ENCODE measurements at regions not wholly inside any gene's neighbourhood (a gene's known extent, or its start where the extent isn't known, plus 50 kb on each side); places are given as distances from the start of the nearest gene placed in this dataset.

GRCh38 chr9:82487935-82488312 lies 499.4 kb downstream of the SPATA31D1 start:
- H3K27ac Mint-ChIP-seq, result no peak overlapping the region
- DNase-seq (ENCODE audit: low spot score), result no peak

GRCh38 chr9:82488313-82489200 lies 500.0 kb downstream of the SPATA31D1 start:
- peaks cover 13% of the 10 kb centered on the region for H3K4me1 Mint-ChIP-seq
- H3F3A ChIP-seq (ENCODE audit: low read depth), result peaks cover 12% of the 10 kb centered on the region
- no peak for DNase-seq (ENCODE audit: low spot score)
- TF ChIP-seq EZH2phosphoT487 (IDR thresholded peaks at IDR 0.05), result no peak
- TF ChIP-seq, protein P1, sequence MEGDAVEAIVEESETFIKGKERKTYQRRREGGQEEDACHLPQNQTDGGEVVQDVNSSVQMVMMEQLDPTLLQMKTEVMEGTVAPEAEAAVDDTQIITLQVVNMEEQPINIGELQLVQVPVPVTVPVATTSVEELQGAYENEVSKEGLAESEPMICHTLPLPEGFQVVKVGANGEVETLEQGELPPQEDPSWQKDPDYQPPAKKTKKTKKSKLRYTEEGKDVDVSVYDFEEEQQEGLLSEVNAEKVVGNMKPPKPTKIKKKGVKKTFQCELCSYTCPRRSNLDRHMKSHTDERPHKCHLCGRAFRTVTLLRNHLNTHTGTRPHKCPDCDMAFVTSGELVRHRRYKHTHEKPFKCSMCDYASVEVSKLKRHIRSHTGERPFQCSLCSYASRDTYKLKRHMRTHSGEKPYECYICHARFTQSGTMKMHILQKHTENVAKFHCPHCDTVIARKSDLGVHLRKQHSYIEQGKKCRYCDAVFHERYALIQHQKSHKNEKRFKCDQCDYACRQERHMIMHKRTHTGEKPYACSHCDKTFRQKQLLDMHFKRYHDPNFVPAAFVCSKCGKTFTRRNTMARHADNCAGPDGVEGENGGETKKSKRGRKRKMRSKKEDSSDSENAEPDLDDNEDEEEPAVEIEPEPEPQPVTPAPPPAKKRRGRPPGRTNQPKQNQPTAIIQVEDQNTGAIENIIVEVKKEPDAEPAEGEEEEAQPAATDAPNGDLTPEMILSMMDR (IDR thresholded peaks at IDR 0.05), result no peak
- TF ChIP-seq EZH2 (IDR thresholded peaks at IDR 0.05), result no peak
- H3K4me2 ChIP-seq, result peak overlapping the region; percentile 38
- H3K9me3 ChIP-seq (ENCODE audit: low read depth), result no peaks in the 10 kb centered on the region
- no peaks in the 10 kb centered on the region for H3K79me2 ChIP-seq (ENCODE audit: low read depth)
- H3K36me3 ChIP-seq, result no peaks in the 10 kb centered on the region
- H3K27me3 Mint-ChIP-seq (ENCODE audit: insufficient read depth, low read depth), result peaks cover 6% of the 10 kb centered on the region
- H3K27me3 ChIP-seq, result no peaks in the 10 kb centered on the region
- no peaks in the 10 kb centered on the region for H3K36me3 Mint-ChIP-seq
- no peaks in the 10 kb centered on the region for H4K20me1 ChIP-seq (ENCODE audit: low read depth)
- H3K9me3 Mint-ChIP-seq, result no peaks in the 10 kb centered on the region
- H3K4me1 ChIP-seq, result peaks cover 20% of the 10 kb centered on the region
- no peak overlapping the region for H3K27ac Mint-ChIP-seq
- no peak overlapping the region for H3K4me3 ChIP-seq
- H3K4me3 Mint-ChIP-seq, result no peak overlapping the region
- no peak overlapping the region for H3K27ac ChIP-seq
- no peak overlapping the region for H3K9ac ChIP-seq
- no peak overlapping the region for H2AFZ ChIP-seq (replicated peaks)

More at GRCh38 chr9:82487935-82488312, 499.4 kb downstream of the SPATA31D1 start:
- Mint-ChIP-seq H3K9me3 (no peaks in the 10 kb centered on the region), H3K27me3 (ENCODE audit: insufficient read depth, low read depth) (peaks cover 6% of the 10 kb centered on the region), H3K4me3 (no peak overlapping the region), H3K4me1 (peaks cover 18% of the 10 kb centered on the region), H3K36me3 (no peaks in the 10 kb centered on the region)
- Histone ChIP-seq H2AFZ (replicated peaks) (no peak overlapping the region), H3K4me2 (no peak overlapping the region), H3K9me3 (ENCODE audit: low read depth) (no peaks in the 10 kb centered on the region), H3K79me2 (ENCODE audit: low read depth) (no peaks in the 10 kb centered on the region), H3K4me1 (peaks cover 20% of the 10 kb centered on the region), H3K27ac (no peak overlapping the region), H3K9ac (no peak overlapping the region), H3K4me3 (no peak overlapping the region), H3F3A (ENCODE audit: low read depth) (peaks cover 12% of the 10 kb centered on the region), H4K20me1 (ENCODE audit: low read depth) (no peaks in the 10 kb centered on the region), H3K27me3 (no peaks in the 10 kb centered on the region), H3K36me3 (no peaks in the 10 kb centered on the region)
- no peak for TF ChIP-seq EZH2phosphoT487 (IDR thresholded peaks at IDR 0.05)
- TF ChIP-seq EZH2 (IDR thresholded peaks at IDR 0.05), result no peak
- TF ChIP-seq, protein P1 (IDR thresholded peaks at IDR 0.05), result no peak

- no peak overlapping the region for H3K27ac Mint-ChIP-seq
These were observed 500.7 kb downstream of the SPATA31D1 start for GRCh38 chr9:82489201-82489821.

More at GRCh38 chr9:82489201-82489821, 500.7 kb downstream of the SPATA31D1 start:
- TF ChIP-seq EZH2 (IDR thresholded peaks at IDR 0.05) (no peak), EZH2phosphoT487 (IDR thresholded peaks at IDR 0.05) (no peak)
- TF ChIP-seq, protein P1 (IDR thresholded peaks at IDR 0.05), result no peak
- Histone ChIP-seq H3K4me1 (peaks cover 20% of the 10 kb centered on the region), H2AFZ (replicated peaks) (no peak overlapping the region), H3K9me3 (ENCODE audit: low read depth) (no peaks in the 10 kb centered on the region), H3K27ac (no peak overlapping the region), H3K27me3 (no peaks in the 10 kb centered on the region), H3K9ac (no peak overlapping the region), H3K79me2 (ENCODE audit: low read depth) (no peaks in the 10 kb centered on the region), H3K4me3 (no peak overlapping the region), H4K20me1 (ENCODE audit: low read depth) (no peaks in the 10 kb centered on the region), H3K36me3 (no peaks in the 10 kb centered on the region), H3K4me2 (peak overlapping the region; percentile 38), H3F3A (ENCODE audit: low read depth) (peaks cover 12% of the 10 kb centered on the region)
- no peaks in the 10 kb centered on the region for H3K9me3 Mint-ChIP-seq
- DNase-seq (ENCODE audit: low spot score), result no peak
- H3K27me3 Mint-ChIP-seq (ENCODE audit: insufficient read depth, low read depth), result peaks cover 6% of the 10 kb centered on the region
- peaks cover 13% of the 10 kb centered on the region for H3K4me1 Mint-ChIP-seq
- H3K36me3 Mint-ChIP-seq, result no peaks in the 10 kb centered on the region
- H3K4me3 Mint-ChIP-seq, result no peak overlapping the region
